Bronchial epithelial cell (primary cell): ENCODE measurements at regions not wholly inside any gene's neighbourhood (a gene's known extent, or its start where the extent isn't known, plus 50 kb on each side); places are given as distances from the start of the nearest gene placed in this dataset.

Experiments used
- DNase-seq: peaks from one replicate; pipeline ENCODE4 v3.0.0-alpha.2; 2010; ENCODE audit warnings: low read depth
- FAIRE-seq: peaks from 2 replicates; lab custom pipeline; 2011; peaks lifted over from hg19 to GRCh38; lab: Jason Lieb, UNC
- H3K27me3 ChIP-seq: 2 replicates; pipeline ENCODE4 v1.5.1; 2011; ENCODE audit warnings: low read length; ENCODE audit not compliant: control insufficient read depth, insufficient read depth
- H3K36me3 ChIP-seq: 2 replicates; pipeline ENCODE4 v1.5.1; 2011; ENCODE audit warnings: low read length; ENCODE audit not compliant: control insufficient read depth, insufficient read depth
- H3K4me3 ChIP-seq: 2 replicates; pipeline ENCODE4 v1.5.1; 2011; ENCODE audit warnings: mild to moderate bottlenecking, low read depth, low read length, control low read depth
- CTCF ChIP-seq: IDR thresholded peaks from 2 replicates; pipeline ENCODE4 v1.5.1; 2011; ENCODE audit warnings: mild to moderate bottlenecking, moderate library complexity, low read length, control low read depth, inconsistent platforms; ENCODE audit not compliant: insufficient read depth, severe bottlenecking

GRCh38 chr21:31448496-31448895 is 104.4 kb upstream of the TIAM1 start:
- FAIRE-seq (no peak), DNase-seq (no peak)
- TF ChIP-seq CTCF = no peak
- no peaks in the 10 kb centered on the region for H3K36me3 ChIP-seq
- no peaks in the 10 kb centered on the region for H3K27me3 ChIP-seq
- no peak overlapping the region for H3K4me3 ChIP-seq

GRCh38 chr21:31447505-31447904 is 103.4 kb upstream of the TIAM1 start:
- DNase-seq (peak; percentile 3), FAIRE-seq (no peak)
- Histone ChIP-seq H3K36me3 (no peaks in the 10 kb centered on the region), H3K27me3 (no peaks in the 10 kb centered on the region), H3K4me3 (no peak overlapping the region)
- no peak for TF ChIP-seq CTCF

- Histone ChIP-seq H3K4me3 (no peak overlapping the region), H3K27me3 (no peaks in the 10 kb centered on the region), H3K36me3 (no peaks in the 10 kb centered on the region)
- no peak for TF ChIP-seq CTCF
- no peak for FAIRE-seq
- DNase-seq = no peak
Measured at GRCh38 chr21:31446226-31446855, 102.3 kb upstream of the TIAM1 start.

- no peak for TF ChIP-seq CTCF
- FAIRE-seq = no peak
- no peak for DNase-seq
- no peaks in the 10 kb centered on the region for H3K27me3 ChIP-seq
- H3K4me3 ChIP-seq = no peak overlapping the region
- no peaks in the 10 kb centered on the region for H3K36me3 ChIP-seq
Measured at GRCh38 chr21:31445137-31445536, 101.1 kb upstream of the TIAM1 start.

GRCh38 chr21:31443736-31444521 is 99.9 kb upstream of the TIAM1 start:
- DNase-seq (no peak), FAIRE-seq (no peak)
- TF ChIP-seq CTCF = no peak
- H3K36me3 ChIP-seq = no peaks in the 10 kb centered on the region
- no peaks in the 10 kb centered on the region for H3K27me3 ChIP-seq
- no peak overlapping the region for H3K4me3 ChIP-seq
